RWPE2 (cell line): ENCODE measurements at regions not wholly inside any gene's neighbourhood (a gene's known extent, or its start where the extent isn't known, plus 50 kb on each side); places are given as distances from the start of the nearest gene placed in this dataset.

ENCODE experiments used
- ATAC-seq: fragments of 200-7000 bp; cut with Tn5 transposase; 3 replicates; pipeline ENCODE4 v1.9.1; 2021; ENCODE audit warnings: low read depth
- DNase-seq: peaks from one replicate; pipeline ENCODE4 v3.0.0-alpha.2; 2020; ENCODE audit warnings: low spot score
- H3K27ac ChIP-seq: fragments of 450-650 bp; 2 replicates; pipeline ENCODE4 v1.5.1; 2017; ENCODE audit warnings: mild to moderate bottlenecking; ENCODE audit not compliant: poor library complexity, severe bottlenecking
- H3K27me3 ChIP-seq: fragments of 250-450 bp; sonication (Bioruptor Pico); 2 replicates; pipeline ENCODE4 v1.5.1; 2021; ENCODE audit warnings: mild to moderate bottlenecking, moderate library complexity; ENCODE audit not compliant: insufficient read depth, poor library complexity, severe bottlenecking
- H3K36me3 ChIP-seq: fragments of 250-450 bp; sonication (Bioruptor Pico); 2 replicates; pipeline ENCODE4 v1.5.1; 2020; ENCODE audit warnings: low read depth, mild to moderate bottlenecking, moderate library complexity
- H3K4me1 ChIP-seq: fragments of 250-450 bp; sonication (Bioruptor Pico); 2 replicates; pipeline ENCODE4 v1.5.1; 2021; ENCODE audit warnings: mild to moderate bottlenecking, moderate library complexity; ENCODE audit not compliant: insufficient read depth, poor library complexity, severe bottlenecking
- H3K4me3 ChIP-seq: fragments of 250-450 bp; sonication (Bioruptor Pico); 2 replicates; pipeline ENCODE4 v1.5.1; 2021; ENCODE audit warnings: mild to moderate bottlenecking, moderate library complexity; ENCODE audit not compliant: severe bottlenecking
- H3K9me3 ChIP-seq: fragments of 250-450 bp; sonication (Bioruptor Pico); 2 replicates; pipeline ENCODE4 v1.5.1; 2021; ENCODE audit warnings: mild to moderate bottlenecking, moderate library complexity; ENCODE audit not compliant: severe bottlenecking
- CTCF ChIP-seq: fragments of 450-650 bp; IDR thresholded peaks from one replicate; pipeline ENCODE4 v1.5.1; 2017; ENCODE audit warnings: mild to moderate bottlenecking, moderate library complexity; ENCODE audit not compliant: poor library complexity, severe bottlenecking

GRCh38 chr17:69773081-69773480 is 301.9 kb upstream of the KCNJ16 start:
- DNase-seq (no peak), ATAC-seq (peak; percentile 31)
- Histone ChIP-seq H3K4me1 (peaks cover 18% of the 10 kb centered on the region), H3K27ac (no peak overlapping the region), H3K27me3 (no peaks in the 10 kb centered on the region), H3K9me3 (peaks cover 5% of the 10 kb centered on the region), H3K36me3 (no peaks in the 10 kb centered on the region), H3K4me3 (no peak overlapping the region)
- TF ChIP-seq CTCF = no peak

DNA sequence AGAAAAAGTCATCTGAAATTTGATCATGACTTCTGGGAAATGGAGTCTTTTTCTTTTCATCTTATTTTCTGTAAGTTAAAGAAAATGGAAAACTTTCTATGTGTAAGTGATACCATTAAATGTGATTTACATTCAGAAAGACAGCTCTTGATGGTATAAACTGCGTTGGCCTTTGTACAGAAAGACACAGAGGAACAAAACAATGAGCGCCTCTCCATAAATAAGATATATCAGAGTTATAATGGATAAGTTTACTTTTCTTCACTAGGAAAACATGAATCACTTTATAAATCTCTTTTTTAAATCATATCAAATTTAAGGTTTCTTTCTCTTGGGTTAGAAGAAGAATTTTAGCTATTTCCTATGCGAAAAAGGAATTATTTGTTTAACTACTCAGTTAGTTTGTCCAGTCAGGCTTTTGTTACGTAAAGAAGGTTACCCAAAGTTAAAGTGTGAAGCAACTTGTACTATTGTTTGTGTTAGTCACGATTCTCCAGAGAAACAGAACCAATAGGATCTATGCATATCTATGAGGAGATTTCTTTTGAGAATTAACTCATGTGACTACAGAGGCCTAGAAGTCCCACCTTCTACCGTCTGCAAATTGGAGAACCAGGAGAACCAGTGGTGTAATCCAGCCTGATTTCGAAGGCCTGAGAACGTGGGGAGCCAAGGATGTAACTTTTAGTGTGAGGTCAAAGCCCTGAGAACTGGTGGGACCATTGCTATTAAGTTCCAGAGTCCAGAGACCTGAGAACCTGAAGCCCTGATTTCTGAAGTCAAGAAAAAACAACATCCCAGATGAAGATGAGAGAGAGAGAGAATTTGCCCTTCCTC is 295.4 kb upstream of the KCNJ16 start:
- no peaks in the 10 kb centered on the region for H3K9me3 ChIP-seq
- DNase-seq (no peak), ATAC-seq (peak; percentile 87)
- H3K4me3 ChIP-seq = no peak overlapping the region
- TF ChIP-seq CTCF = no peak
- H3K27me3 ChIP-seq = no peaks in the 10 kb centered on the region
- peak overlapping the region; percentile 65 for H3K27ac ChIP-seq
- H3K4me1 ChIP-seq = peaks cover 26% of the 10 kb centered on the region
- H3K36me3 ChIP-seq = no peaks in the 10 kb centered on the region

DNA sequence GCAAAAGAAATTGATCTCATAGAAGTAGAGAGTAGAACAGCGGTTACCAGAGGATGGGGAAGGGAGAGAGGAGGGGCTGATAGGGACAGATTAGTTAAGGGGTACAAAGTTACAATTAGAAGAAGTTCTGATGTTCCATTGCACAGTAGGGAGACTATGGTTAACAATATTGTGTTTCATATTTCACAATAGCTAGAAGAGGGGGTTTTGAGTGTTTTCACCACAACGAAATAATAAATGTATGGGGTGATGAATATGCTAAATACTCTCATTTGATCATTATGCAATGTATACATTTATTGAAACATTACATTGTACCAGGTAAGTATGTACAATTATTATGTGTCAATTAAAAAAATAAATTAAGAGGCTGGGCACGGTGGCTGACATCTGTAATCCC is 291.2 kb upstream of the KCNJ16 start:
- Histone ChIP-seq H3K36me3 (no peaks in the 10 kb centered on the region), H3K4me1 (peaks cover 13% of the 10 kb centered on the region), H3K27me3 (no peaks in the 10 kb centered on the region), H3K9me3 (no peaks in the 10 kb centered on the region), H3K27ac (no peak overlapping the region), H3K4me3 (no peak overlapping the region)
- DNase-seq = no peak
- no peak for TF ChIP-seq CTCF
- ATAC-seq = no peak

- no peak for TF ChIP-seq CTCF
- ATAC-seq = no peak
- no peaks in the 10 kb centered on the region for H3K27me3 ChIP-seq
- H3K4me3 ChIP-seq = no peak overlapping the region
- H3K9me3 ChIP-seq = no peaks in the 10 kb centered on the region
- no peaks in the 10 kb centered on the region for H3K4me1 ChIP-seq
- no peak overlapping the region for H3K27ac ChIP-seq
- no peaks in the 10 kb centered on the region for H3K36me3 ChIP-seq
- no peak for DNase-seq
Observed at GRCh38 chr17:69788957-69789356, 286.1 kb upstream of the KCNJ16 start.

DNA sequence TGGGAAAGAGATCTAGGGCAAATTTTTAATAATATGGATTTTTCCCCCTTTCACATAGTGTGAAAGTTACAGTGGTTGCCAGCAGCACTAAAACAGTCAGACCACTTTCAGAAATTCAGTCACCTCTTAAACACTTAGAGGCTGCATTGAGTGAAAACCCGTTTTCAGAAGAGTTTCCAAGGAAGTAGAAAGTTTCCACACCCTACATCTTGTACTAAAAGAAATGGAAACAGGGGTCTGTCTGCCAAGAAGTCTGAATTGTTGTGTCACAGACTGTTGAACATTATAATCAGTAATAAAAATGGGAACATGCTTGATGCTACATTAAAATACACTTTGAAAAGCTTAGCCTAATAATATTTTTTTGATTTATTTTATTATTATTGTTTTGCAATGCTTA is 278.9 kb upstream of the KCNJ16 start:
- Histone ChIP-seq H3K27ac (no peak overlapping the region), H3K4me3 (no peak overlapping the region), H3K4me1 (no peaks in the 10 kb centered on the region), H3K27me3 (no peaks in the 10 kb centered on the region), H3K9me3 (no peaks in the 10 kb centered on the region), H3K36me3 (no peaks in the 10 kb centered on the region)
- DNase-seq (no peak), ATAC-seq (no peak)
- TF ChIP-seq CTCF = no peak
